HFF-Myc (cell line): ENCODE measurements at regions not wholly inside any gene's neighbourhood (a gene's known extent, or its start where the extent isn't known, plus 50 kb on each side); places are given as distances from the start of the nearest gene placed in this dataset.

Source experiments
- DNase-seq: peaks from one replicate; pipeline ENCODE4 v3.0.0-alpha.2; 2011; ENCODE audit warnings: low read depth; ENCODE audit errors: extremely low read depth
- H3K4me3 ChIP-seq: replicated peaks from 2 replicates; pipeline ENCODE4 v1.5.1; 2011; ENCODE audit warnings: low read depth, mild to moderate bottlenecking, control low read depth, low read length
- CTCF ChIP-seq: IDR thresholded peaks from 2 replicates; pipeline ENCODE4 v1.5.1; 2012; ENCODE audit warnings: mild to moderate bottlenecking, low read depth, low read length, control low read depth; ENCODE audit errors: missing control alignments

DNA sequence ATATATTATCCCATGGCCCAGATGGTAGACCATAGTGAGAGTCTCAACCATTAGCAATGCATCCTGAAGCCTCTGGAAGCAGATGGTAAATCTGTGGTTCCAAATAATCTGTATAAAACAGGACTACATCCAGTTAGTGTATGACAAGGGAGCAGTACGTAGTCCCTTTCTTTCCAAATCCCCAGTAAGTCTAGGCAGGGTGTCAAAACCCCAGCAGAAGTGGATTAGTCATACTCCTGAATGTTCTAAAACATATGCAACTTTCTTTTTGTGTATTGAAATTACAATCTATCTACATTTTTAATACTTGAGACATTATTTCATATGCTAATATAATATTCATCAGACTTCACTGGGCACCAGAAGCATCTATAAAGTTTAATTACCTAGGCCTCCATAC lies 295.1 kb upstream of the ANO5 start:
- no peak overlapping the region for H3K4me3 ChIP-seq
- TF ChIP-seq CTCF, result no peak
- DNase-seq, result no peak

- no peak for TF ChIP-seq CTCF
- H3K4me3 ChIP-seq, result no peak overlapping the region
Observed at GRCh38 chr11:21908211-21908610, 284.7 kb upstream of the ANO5 start.

DNA sequence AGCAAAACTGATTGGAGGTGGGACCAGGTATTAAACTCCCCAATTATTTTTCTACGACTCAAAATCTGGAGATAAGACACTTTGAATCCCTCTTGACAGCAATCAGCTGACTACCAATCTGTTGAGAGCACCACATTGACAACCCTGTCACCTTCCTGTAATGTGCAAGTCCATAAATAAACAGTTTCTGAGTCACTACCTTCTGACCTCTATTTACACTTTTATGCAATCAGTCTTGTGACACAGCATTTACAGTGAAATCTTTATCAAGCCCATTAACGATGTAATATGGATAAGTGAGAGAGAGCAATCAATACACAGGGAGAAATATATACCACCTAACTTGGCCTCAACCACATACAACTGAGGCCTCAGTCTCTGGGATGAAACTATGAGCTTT lies 283.7 kb upstream of the ANO5 start:
- no peak overlapping the region for H3K4me3 ChIP-seq
- DNase-seq, result no peak
- no peak for TF ChIP-seq CTCF

More at GRCh38 chr11:21908211-21908610, 284.7 kb upstream of the ANO5 start:
- DNase-seq, result no peak

DNA sequence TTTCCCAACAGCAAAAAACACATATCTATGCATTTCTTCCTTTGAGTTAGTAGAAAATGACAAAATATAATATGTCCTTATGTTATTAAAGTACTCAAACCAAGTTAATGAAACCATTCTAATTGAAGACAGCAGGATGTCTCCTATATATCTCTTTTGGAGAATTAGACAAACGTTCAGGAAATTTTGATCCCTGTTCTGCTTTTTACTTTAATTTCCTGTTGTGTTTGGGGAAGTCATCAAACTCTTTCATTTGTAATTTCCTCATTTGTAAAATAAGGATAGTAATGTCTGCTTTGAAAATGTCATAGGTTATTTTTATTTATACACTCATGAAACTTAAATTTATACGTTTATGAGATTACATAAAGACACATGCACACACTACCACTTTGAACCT lies 281.8 kb upstream of the ANO5 start:
- no peak for TF ChIP-seq CTCF
- DNase-seq, result no peak
- no peak overlapping the region for H3K4me3 ChIP-seq

DNA sequence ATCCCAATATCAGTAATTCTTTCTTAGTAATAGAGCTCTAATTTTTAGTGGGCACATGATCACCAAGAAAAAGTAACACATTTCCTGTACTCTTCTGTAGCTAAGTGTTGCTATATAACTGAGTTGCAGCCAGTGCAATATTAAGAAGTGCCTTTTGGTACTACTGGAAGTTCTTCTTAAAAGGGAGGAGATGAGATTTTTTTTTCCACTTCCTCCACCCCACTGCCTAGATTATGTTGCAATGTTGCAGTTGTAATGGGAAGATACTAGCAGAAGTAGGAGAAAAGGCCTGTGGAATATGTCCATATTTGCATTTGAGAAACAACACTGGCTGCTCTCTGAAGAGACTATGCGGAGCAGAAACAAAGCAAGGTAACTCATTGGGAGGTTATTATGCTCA lies 280.6 kb upstream of the ANO5 start:
- no peak for DNase-seq
- H3K4me3 ChIP-seq, result no peak overlapping the region
- TF ChIP-seq CTCF, result no peak

DNA sequence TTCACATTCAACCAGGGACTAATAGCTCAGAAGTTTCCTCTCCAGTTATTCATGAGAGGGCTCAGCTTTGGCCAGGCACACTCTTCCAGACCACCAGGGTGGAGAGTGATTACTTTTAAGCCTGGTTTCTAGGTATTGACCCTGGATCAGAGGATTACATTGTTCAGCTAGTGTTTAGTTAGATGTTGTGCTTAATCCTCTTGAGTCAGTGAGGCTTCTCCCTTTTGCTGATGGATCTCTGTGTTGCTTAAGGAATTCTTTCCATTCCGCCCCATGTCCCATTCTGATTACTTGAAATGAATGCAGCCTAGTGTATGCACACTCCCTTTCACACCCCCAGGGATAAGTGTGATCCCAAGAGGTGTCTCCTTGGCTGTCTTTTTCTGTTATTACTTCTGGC lies 271.7 kb upstream of the ANO5 start:
- no peak for TF ChIP-seq CTCF
- no peak overlapping the region for H3K4me3 ChIP-seq
- DNase-seq, result no peak

DNA sequence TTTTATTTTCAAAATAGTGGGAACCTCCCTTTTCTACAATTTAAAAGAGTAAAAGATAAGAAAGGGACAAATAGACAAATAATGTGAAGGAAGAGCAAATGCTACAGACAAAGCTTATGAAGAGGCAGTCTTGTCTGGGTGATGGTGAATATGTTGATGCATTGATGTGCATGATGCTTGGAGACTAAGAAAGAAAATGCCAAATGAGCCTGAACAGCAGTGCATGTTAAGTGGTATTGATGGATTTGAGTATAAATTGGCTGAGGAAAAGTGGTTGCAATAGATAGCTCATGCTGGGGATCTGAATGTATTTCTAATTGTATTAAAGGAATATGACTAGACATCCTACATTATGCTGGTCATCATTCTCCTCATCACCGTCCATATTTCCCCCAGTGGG lies 268.6 kb upstream of the ANO5 start:
- TF ChIP-seq CTCF, result no peak
- DNase-seq, result no peak
- no peak overlapping the region for H3K4me3 ChIP-seq
